HUDEP-2 (cell line): ENCODE measurements at regions not wholly inside any gene's neighbourhood (a gene's known extent, or its start where the extent isn't known, plus 50 kb on each side); places are given as distances from the start of the nearest gene placed in this dataset.
A peak's percentile ranks its signal among the peaks of the same experiment; 100 is the strongest.

Source experiments
- DNase-seq, 76 experiments: peaks; one replicate each; lab custom pipeline; 2025; ENCODE audit not compliant: unreplicated experiment in 76 of 76; lab: John Stamatoyannopoulos, UW

DNA sequence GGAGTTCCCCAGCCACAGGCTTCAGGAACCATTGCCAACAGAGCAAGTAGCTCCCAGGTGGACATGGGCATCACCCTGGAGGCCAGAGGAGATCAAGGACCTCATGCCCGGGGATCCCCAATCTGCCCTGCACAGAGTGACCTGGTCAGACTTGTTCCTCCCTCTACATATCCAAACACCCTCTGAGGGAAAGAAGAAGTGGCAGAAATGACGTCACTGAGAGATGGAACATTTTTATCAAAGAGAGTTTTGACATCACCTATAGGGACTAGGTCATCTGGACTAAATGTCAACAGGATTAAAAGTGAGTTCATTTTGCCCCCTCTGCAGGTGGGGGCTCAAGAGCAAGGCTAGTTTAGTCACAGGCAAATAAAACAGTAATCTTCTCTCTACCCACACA, 273.7 kb downstream of the SKAP2 start:
- DNase-seq: no peak

DNA sequence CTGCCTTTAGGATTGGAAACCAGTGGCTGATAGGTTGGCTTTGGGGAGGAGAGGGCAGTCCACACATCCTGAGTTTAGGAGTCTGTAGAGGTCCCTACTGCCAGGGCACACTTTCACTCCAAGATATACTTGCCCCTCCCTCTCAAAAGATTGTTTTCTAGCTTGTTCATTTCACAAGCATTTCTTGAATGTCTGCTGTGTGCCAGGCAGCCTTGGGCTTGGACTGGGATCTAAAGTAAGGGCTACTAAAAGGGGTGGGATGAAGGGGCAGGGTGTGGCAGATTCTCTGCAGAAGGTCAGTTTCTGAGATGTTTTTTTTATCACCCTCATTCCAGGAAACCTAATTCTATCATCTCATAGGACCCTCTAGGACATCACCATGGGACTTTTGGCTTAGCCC, 272.4 kb downstream of the SKAP2 start:
- no peak for DNase-seq

DNA sequence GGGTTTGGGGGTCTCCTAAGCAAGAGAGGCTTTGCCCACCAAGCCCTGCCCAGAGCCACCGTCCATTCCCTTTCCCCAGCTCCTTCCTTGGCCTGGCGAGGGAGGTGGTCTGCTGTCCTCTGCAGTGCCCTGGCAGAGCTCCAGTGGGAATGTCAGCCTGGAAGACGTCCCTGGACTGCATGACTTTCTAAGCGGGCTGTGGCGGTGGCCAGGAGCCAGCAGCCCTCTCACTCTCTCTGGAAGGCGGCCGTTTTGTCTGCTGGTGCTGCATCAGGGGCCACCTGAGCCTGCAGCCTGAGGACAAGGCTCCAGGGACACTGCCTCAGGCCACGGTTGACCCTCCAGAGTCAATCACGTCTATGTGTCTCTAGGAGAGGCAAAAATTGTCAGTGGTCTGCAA, 271.0 kb downstream of the SKAP2 start:
- DNase-seq: no peak

DNA sequence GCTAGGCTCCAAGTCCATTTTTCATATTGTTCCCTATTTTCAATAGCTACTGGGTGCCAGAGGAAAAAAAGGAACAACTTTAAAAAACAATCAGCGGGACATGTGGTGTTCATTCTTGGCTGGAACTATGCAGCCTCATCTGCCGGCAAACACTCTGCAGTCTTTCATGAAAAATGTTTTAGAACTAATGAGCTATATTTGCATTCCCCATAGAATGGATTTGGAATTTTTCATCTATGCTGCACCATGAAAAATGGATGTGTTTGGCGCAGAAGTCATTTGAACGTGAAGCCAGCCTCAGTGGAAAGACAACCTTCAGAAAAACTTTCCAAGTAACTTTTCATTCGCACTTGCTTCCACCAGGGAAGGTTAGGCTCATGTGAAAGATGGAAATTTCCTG, 270.5 kb downstream of the SKAP2 start:
- DNase-seq: no peak

DNA sequence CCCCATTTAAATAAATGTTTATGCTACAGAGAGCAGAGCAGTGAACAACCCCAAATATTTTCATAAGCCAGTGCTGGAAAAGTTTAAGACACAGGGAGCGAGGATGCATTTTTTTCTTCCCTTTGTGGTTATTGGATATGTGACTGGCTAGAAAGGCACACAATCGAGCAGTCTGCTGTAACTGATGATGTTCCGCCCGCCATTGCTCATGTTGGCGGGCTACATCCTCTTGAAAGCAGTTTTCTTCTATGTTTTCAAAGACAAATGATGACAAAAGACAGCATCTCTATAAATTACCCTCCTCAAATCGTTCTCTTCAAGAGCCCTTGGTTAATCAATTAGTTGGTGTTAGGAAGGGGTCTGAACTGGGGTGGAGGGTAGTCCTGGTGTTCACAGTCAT, 269.8 kb downstream of the SKAP2 start:
- DNase-seq: no peak

DNA sequence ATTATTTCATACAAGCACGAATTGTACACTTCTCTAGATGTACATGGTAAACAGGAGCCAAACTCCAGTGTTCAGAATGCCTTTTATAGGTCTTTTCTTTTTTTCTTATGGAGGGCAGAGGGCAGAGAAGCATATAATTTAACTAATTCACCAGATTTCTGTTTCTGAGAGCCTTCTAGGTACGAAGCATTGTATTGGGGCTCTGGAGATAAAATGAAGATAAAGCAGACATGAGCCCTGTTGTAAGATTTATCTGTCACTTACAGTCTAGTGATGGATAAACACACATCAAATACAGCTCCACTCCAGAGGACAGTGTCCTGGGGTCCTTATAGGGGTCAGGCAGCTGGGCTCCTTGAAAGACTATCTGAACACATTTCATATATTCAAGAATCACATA, 265.5 kb downstream of the SKAP2 start:
- DNase-seq: no peak

DNA sequence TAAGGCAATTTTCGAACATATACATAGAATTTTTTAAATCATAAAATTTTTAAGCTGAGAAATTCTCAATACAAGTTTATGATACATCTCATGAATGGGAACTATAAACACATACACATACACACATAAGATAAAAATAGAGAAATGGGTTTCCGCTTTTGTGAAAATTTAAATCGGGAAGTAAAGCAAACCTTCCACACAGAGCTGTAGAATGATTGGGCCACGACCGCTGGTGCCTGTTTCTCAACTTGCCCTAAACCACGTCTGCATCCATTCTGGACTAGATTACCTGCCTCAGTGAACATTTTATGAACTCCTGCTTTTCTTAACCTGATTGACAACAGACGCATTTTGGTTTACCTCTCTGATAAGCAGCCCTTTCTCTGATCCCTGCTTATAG, 264.4 kb downstream of the SKAP2 start:
- no peak for DNase-seq

DNA sequence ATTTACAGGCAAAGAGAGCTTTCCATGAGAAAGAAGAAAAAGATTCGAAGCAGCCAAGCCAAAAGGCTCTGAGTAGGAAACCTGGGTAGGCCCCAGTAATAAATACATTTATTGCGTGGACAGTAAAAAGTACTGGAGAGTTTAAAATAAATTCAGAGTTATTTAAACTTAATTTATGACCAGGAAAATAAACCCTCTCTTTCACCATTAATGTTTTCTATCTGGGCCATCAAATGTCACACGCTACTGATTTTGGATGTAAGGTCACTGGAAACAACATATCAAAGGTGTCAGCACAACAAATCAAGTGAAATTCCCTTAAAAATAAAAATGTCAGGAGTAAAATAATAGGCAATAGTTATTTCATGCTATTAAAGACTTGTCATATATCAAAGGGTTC, 264.0 kb downstream of the SKAP2 start:
- no peak for DNase-seq

DNA sequence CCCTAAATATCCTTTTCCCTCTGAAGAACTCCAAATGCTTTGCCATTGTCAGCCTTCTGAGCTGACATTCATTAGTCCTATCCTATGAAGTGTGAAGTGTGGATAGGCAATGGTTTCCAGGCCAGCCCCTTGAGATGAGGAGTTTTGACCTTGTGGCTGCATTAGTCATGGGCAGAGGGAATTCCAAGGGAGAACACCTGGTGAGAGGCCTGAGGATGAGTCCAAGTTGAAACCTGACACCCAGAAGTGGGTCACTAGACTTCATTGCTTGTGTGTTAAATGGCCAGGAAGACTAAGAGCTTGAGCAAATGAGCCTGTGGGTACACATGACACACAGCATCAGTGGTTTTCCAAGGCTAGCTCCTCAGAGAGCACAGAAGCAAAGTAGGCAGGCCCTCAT, 260.8 kb downstream of the SKAP2 start:
- DNase-seq: no peak

DNA sequence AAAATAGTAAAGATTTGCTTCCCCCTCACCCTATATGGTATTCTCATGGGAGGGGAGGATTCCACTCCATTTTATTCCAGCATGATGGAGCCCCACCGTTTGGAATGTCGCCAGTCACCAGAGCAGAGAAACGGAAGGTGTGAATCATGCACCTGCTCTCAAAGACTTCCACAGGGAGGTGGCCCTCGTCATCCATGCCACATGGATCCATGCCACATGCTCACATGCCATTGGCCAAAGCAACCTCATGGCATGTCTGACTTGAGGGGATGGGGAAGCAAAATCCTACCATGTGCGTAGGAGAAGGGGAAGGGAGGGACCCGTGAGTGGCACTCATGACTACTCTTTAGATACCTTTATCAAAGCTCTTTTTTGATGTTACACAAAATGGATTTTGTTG, 256.0 kb downstream of the SKAP2 start:
- no peak for DNase-seq

DNA sequence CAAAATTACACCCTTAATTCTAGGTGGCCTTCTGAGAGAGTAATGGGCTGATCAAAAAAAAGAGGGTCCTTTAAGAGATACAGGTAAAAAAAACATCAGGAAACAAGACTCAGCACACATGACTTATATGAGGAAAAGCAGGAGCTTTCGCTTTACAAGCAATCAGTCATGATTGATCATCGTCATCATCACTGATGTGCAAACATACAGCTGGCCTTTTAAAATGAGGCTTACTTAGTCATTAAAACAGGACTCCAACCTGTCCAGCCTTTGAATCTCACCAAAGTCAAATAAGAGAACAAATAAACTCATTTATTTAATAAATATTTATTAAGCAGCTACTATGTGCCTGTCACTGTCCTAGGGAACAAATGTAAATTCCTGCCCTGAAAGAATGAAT, 255.3 kb downstream of the SKAP2 start:
- DNase-seq: no peak

DNA sequence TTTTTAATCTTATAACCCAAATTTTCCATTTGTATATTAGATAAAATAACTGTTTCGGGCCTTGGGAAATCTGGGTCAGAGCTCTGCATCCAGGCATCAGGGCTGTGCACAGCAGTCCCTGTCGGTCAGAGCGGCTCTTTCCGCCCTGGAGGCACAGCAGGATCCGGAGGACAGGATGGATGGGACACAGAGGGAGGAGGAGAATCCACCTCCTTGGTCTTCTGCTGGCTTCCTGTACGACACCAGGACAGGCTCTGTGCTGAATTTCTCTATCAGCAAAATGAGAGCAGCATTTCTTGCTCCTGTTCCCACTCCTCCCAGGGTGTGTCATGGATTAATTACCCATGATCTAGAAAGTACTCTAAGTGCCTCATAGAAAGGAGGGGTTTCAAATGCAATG, 254.9 kb downstream of the SKAP2 start:
- DNase-seq: no peak

DNA sequence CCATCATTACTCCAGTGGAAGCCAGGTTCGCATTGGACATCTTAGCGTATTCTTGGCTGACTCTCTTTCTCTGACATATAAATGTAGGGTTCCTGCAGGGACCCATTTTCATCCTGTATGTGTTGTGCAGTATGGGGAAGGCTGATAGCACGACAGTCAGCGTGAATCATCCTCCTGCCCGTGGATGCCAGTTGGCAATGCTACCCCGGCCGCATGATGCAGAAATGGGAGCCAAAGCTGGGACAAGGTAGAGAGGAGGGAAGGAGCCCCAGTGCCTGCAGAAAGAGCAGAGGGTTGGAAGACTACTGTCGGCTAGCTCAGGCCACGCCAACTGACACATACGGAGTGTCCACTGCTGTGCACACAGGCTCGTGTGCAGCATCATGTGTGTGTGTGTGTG, 251.6 kb downstream of the SKAP2 start:
- DNase-seq: no peak

DNA sequence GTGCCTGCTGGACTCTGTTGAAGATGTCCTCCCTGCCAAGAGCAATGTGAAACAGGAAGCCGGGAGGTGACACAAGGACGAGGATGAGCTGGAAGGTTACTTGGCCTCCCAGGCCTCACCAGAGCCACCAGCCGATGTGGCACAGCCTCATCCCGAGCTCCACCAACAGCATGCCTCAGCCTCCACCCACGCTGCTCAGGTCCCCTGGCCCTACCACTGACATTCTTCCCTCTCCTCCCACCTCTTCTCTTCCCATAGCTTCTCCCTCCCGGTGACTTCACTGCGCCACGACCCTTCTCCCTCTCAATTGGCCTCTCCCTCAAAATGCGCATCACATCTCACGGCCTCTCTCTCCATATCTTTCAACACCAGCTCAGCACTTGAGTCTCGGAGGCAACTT, 249.9 kb downstream of the SKAP2 start:
- DNase-seq: no peak

DNA sequence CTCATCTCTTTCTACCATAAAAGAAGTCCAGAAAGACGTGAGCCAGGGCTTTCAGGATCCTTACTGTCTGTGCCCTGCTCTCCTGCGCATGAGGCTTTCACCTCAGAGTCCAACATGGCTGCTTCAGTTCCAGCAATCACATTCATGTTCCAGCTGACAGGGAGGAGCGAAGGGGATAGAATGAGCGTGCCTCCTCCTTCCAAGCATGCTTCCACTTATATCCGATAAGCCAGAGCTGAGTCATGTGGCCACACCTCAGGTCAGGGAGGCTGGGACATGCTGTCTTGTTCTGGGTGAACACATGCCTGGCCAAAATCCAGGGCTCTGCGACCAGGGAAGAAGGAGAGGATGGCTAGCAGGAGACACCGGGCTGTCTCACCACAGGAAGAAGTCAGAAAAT, 248.2 kb downstream of the SKAP2 start:
- peak in 10 of 76 experiments; percentile 1 to 65 (median 12) for DNase-seq

DNA sequence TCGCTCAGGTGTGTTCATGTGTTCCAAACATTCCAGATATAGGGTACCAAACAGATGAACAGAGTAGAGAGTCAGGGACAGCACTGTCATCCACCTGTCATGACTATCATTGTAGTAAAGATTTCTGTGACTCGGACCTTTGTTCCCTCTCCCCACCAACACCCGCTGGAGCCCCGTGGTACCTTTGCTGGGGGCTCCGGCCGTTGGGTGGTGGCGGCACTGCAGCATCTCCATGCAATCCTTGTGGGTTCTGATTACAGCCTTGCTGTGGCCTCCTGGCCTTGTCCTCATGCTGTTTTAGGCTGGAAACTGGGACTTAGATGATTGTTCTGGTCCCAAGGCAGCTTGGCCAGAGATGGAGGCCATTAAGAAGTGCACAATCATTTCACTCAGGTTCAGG, 247.3 kb downstream of the SKAP2 start:
- no peak for DNase-seq
